Fibroblast of lung (primary cell): ENCODE measurements at regions not wholly inside any gene's neighbourhood (a gene's known extent, or its start where the extent isn't known, plus 50 kb on each side); places are given as distances from the start of the nearest gene placed in this dataset.

Experiments
- EZH2 ChIP-seq: IDR thresholded peaks from 2 replicates; pipeline ENCODE4 v1.5.1; 2012; ENCODE audit warnings: low read length, control low read depth, mild to moderate bottlenecking; ENCODE audit errors: missing control alignments
- TF ChIP-seq, protein P1 (sequence below), 2 donors: IDR thresholded peaks in 1 of 2; conservative IDR thresholded peaks in 1 of 2; 1 replicate in 1 of 2; 2 replicates in 1 of 2; pipeline ENCODE4 v1.5.1; 2011 to 2012; ENCODE audit warnings: low read length in 2 of 2, control low read depth in 1 of 2, inconsistent platforms in 1 of 2, low read depth in 1 of 2, mild to moderate bottlenecking in 1 of 2

DNA sequence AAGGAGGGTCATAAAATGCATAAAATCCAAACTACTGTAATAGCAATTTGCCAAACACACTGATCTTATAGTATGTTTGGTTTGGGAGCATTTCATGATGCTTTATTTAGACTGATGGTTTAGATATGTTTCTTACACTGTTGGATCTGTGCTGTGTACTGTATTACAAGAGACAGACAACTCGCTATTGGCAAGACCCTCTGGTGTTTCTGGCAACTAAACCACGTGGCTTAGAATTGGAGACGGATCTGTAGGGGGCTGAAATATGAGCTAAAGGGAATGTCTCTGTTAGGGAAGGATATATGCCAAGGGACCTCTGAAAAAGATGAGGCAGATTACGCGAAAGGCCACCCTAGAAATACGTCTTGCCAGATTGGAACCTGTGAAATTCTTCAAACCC is 208.7 kb downstream of the BARX2 start:
- TF ChIP-seq, protein P1, sequence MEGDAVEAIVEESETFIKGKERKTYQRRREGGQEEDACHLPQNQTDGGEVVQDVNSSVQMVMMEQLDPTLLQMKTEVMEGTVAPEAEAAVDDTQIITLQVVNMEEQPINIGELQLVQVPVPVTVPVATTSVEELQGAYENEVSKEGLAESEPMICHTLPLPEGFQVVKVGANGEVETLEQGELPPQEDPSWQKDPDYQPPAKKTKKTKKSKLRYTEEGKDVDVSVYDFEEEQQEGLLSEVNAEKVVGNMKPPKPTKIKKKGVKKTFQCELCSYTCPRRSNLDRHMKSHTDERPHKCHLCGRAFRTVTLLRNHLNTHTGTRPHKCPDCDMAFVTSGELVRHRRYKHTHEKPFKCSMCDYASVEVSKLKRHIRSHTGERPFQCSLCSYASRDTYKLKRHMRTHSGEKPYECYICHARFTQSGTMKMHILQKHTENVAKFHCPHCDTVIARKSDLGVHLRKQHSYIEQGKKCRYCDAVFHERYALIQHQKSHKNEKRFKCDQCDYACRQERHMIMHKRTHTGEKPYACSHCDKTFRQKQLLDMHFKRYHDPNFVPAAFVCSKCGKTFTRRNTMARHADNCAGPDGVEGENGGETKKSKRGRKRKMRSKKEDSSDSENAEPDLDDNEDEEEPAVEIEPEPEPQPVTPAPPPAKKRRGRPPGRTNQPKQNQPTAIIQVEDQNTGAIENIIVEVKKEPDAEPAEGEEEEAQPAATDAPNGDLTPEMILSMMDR (conservative IDR thresholded peaks at IDR 0.05 in 1 of 2, IDR thresholded peaks at IDR 0.05 in 1 of 2; ENCODE audit: low read depth in 1 of 2, low read length in 2 of 2): no peak
- TF ChIP-seq EZH2: no peak
